ENCODE measurements at regions not wholly inside any gene's neighbourhood (a gene's known extent, or its start where the extent isn't known, plus 50 kb on each side); places are given as distances from the start of the nearest gene placed in this dataset.

DNA sequence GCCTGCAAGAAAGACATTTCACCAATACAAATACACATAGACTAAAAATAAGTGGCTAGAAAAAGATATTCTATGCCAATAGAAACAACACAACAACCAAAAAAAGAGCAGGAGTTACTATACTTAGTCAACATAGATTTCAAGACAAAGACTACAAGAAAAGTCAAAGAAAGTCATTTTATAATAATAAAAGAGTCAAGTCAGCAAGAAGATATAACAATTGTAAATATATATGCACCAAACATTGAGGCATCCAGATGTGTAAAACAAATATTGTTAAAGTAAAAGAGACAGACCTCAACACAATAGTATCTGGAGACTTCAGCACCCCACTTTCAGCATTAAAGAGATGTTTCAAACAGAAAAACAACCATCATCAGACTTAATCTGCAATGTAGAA lies 104.6 kb downstream of the AMY1C start:
- no peak overlapping the region for H3K4me3 ChIP-seq (ENCODE audit: low read depth, low read length)
- DNase-seq (ENCODE audit: low read depth): no peak
- TF ChIP-seq, protein P1, sequence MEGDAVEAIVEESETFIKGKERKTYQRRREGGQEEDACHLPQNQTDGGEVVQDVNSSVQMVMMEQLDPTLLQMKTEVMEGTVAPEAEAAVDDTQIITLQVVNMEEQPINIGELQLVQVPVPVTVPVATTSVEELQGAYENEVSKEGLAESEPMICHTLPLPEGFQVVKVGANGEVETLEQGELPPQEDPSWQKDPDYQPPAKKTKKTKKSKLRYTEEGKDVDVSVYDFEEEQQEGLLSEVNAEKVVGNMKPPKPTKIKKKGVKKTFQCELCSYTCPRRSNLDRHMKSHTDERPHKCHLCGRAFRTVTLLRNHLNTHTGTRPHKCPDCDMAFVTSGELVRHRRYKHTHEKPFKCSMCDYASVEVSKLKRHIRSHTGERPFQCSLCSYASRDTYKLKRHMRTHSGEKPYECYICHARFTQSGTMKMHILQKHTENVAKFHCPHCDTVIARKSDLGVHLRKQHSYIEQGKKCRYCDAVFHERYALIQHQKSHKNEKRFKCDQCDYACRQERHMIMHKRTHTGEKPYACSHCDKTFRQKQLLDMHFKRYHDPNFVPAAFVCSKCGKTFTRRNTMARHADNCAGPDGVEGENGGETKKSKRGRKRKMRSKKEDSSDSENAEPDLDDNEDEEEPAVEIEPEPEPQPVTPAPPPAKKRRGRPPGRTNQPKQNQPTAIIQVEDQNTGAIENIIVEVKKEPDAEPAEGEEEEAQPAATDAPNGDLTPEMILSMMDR (conservative IDR thresholded peaks at IDR 0.05; ENCODE audit: low read depth, low read length): no peak

DNA sequence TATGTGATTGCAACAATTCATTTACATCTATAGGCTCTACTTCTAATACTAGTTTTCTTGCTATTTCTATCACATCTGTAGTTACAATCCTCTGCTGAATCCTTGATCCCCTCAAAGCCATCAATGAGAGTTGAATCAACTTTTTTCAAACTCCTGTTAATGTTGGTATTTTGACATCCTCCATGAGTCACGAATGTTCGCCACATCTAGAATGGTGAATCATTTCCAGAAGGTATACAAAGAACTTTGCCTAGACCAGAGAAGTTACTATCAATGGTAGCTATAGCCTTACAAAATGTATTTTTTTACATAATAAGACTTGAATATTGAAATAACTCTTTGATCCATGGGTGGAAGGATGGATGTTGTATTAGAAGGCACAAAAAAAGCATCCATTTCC lies 110.0 kb downstream of the AMY1C start:
- no peak overlapping the region for H3K4me3 ChIP-seq (ENCODE audit: low read depth, low read length)
- TF ChIP-seq, protein P1 (conservative IDR thresholded peaks at IDR 0.05; ENCODE audit: low read depth, low read length): no peak
- DNase-seq (ENCODE audit: low read depth): no peak

DNA sequence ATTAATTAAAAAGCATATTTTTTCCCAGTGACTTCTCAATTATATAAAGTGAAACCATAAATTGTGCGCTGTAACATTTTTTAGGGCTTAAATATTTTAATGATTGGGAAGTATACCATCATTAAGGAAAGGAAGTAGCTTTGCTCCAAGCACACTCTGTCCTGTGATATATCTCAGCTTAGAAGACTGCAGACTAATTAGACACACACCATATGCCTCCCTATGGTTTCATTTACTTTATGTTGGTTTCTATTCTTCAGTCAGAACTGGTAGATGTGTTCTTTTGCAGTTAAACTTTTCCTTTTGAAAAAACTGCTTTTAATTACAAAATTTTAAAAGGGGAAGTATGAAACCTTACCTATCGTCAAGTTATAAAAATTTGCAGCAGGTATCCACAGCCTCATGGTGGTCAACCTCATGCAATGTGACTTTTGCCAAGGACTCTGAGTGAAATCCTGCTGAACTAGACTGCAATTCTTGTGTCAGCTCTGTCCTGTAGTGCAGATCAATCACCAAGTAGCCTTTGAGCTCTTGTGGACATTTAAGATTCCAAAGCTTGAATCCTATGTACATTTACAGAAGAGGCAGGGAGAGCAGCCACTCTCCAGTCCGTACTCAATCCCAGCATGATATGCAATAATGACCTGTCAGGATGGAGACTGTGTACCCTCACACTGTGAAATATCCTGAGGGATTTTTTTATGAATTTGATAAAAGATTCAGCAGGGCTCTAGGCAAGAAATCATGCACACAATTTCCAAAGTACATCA lies 149.1 kb downstream of the AMY1C start:
- TF ChIP-seq, protein P1 (conservative IDR thresholded peaks at IDR 0.05; ENCODE audit: low read depth, low read length): no peak
- DNase-seq (ENCODE audit: low read depth): no peak
- H3K4me3 ChIP-seq (ENCODE audit: low read depth, low read length): no peak overlapping the region

DNA sequence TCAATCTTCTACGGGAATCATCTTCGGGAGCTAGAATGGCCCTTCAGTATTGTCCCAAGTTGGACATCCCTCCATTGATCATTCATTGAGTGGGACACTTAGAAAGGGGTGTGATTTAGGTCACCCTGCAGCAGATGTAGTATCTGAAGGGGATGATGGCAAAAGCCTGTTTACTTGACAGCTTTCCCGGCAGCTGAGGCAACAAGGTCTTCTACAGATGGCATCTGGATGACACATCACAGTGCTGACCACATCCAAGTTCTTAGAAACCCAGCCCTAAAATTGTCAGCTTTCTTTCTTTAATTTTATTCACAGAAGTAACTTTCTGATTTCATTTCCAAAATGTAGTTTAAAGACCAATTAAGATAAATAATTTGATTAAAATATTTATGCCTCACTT lies 150.3 kb downstream of the AMY1C start:
- DNase-seq (ENCODE audit: low read depth): no peak
- no peak overlapping the region for H3K4me3 ChIP-seq (ENCODE audit: low read depth, low read length)
- TF ChIP-seq, protein P1 (conservative IDR thresholded peaks at IDR 0.05; ENCODE audit: low read depth, low read length): no peak

DNA sequence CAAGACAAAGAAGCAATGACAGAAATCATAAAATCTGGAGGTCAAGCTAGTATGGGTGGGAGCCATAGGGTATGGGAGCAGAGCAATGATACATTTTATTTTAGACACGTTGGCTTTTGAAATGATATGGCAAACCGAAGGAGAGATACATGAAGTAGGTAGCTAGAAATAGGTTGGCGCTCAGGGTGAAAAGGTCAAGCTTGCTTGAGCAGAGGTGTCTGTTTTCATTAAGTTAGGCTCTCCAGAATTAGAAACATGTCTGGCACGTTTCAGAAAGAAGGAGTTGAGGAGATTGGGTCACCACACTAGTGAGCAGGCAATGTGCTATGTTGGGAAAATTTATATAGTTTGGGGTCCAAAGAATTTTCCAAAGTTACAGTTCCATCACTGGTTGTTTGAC lies 151.4 kb downstream of the AMY1C start:
- TF ChIP-seq, protein P1 (conservative IDR thresholded peaks at IDR 0.05; ENCODE audit: low read depth, low read length): no peak
- no peak for DNase-seq (ENCODE audit: low read depth)
- H3K4me3 ChIP-seq (ENCODE audit: low read depth, low read length): no peak overlapping the region

DNA sequence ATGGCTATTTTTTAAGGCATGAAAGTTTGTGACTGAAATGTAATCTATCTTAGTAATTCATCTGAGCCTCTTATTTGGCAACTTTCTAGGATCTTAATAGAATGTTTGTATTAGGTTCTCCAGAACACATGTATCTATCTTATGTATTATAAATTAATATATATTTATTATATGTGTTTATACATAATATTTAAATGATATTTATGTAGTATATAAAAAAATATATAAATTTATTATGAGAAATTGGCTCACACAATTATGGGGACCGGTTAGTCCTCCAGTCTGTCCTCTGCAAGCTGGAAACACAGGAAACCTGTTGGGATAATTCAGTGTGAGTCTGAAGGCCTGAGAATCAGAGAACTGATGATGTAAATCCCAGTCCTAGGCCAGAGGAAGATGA lies 155.7 kb downstream of the AMY1C start:
- TF ChIP-seq, protein P1 (conservative IDR thresholded peaks at IDR 0.05; ENCODE audit: low read depth, low read length): no peak
- no peak overlapping the region for H3K4me3 ChIP-seq (ENCODE audit: low read depth, low read length)
- DNase-seq (ENCODE audit: low read depth): no peak

DNA sequence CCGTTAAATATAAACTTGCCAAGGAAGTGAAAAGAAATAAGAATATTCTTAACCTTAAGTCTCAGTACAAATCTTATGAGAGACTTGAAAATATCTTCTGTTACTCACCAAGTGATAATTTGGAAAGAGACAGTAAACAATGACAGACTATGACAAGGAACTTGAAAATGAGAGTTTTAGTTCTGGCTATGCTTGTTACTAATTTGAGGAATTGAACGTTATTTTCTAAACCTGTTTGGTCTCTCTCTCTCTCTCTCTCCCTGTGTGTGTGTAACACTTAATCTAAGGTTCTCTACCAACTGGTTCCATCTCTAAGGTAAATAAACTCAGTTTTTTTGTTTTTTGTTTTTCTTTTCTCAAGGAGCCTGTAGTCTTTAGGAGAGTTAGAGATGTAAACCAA lies 161.8 kb downstream of the AMY1C start:
- no peak for DNase-seq (ENCODE audit: low read depth)
- no peak overlapping the region for H3K4me3 ChIP-seq (ENCODE audit: low read depth, low read length)
- TF ChIP-seq, protein P1 (conservative IDR thresholded peaks at IDR 0.05; ENCODE audit: low read depth, low read length): no peak
